ENCODE measurements at regions not wholly inside any gene's neighbourhood (a gene's known extent, or its start where the extent isn't known, plus 50 kb on each side); places are given as distances from the start of the nearest gene placed in this dataset.
"Not testable (repeated sequence)": the region's sequence is repeated elsewhere in the genome, so short reads cannot be mapped to it uniquely, and the experiment has no call there.

DNA sequence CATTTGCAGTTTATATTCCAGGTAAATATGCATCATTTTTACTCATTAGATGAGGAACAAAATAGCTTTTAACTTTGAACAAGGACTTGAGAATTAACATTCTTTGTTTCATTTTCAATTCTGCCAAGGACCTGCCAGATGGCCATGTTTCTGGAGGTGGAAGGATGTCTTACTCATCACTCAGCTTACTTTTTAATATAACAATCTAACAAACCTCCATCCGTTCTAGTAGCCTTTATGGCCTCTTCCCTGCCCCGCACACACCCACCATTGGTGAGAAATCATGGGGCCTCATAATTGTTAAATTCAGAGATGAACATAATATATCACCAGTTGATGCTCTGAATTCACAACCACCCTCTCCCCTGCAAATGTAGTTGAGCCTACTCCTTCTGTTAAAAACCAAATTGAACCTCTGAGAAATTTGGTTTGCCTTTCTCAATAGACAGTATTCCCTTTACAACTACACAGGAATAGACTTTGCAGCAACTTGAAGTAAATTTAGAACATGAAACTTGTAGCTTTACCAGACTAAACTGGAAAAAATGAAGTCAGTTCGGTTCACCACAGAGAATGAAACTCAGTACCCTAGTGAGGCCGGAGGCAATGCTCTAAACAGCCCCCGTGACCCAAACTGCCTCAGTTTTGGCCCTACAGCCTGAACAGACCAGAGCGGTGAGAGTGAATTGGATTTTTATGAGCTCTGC, 50.1 kb upstream of the ACSL4 start:
- no peak overlapping the region for H3K9ac ChIP-seq (ENCODE audit: low read length)
- no peak for DNase-seq (ENCODE audit: low read depth)
- Mint-ChIP-seq H3K4me1 (ENCODE audit: low read depth, unreplicated experiment) (peaks cover 3% of the 10 kb centered on the region), H3K36me3 (ENCODE audit: low read depth, unreplicated experiment) (no peaks in the 10 kb centered on the region), H3K27ac (ENCODE audit: unreplicated experiment) (no peak overlapping the region), H3K4me3 (ENCODE audit: unreplicated experiment) (no peak overlapping the region), H3K9me3 (ENCODE audit: unreplicated experiment) (no peaks in the 10 kb centered on the region), H3K27me3 (ENCODE audit: low read depth, unreplicated experiment) (no peaks in the 10 kb centered on the region)
- H3K4me2 ChIP-seq (ENCODE audit: low read length) = no peak overlapping the region
- H3K4me3 ChIP-seq (ENCODE audit: insufficient read depth, low read depth, low read length) = no peak overlapping the region
- H3K79me2 ChIP-seq (ENCODE audit: insufficient read depth, low read length) = no peaks in the 10 kb centered on the region
- H3K4me1 ChIP-seq (ENCODE audit: insufficient read depth, low read length) = no peaks in the 10 kb centered on the region
- no peak overlapping the region for H3K27ac ChIP-seq (ENCODE audit: low read depth, low read length)
- no peaks in the 10 kb centered on the region for H4K20me1 ChIP-seq (ENCODE audit: insufficient read depth, low read length)
- no peak for FAIRE-seq
- no peak overlapping the region for H2AFZ ChIP-seq (ENCODE audit: low read depth, low read length)
- no peaks in the 10 kb centered on the region for H3K36me3 ChIP-seq (ENCODE audit: insufficient read depth, low read length)
- H3K27me3 ChIP-seq (ENCODE audit: insufficient read depth, low read length) = no peaks in the 10 kb centered on the region
- H3K9me3 ChIP-seq (ENCODE audit: insufficient read depth, low read depth, low read length) = no peaks in the 10 kb centered on the region
- TF ChIP-seq, protein P1, sequence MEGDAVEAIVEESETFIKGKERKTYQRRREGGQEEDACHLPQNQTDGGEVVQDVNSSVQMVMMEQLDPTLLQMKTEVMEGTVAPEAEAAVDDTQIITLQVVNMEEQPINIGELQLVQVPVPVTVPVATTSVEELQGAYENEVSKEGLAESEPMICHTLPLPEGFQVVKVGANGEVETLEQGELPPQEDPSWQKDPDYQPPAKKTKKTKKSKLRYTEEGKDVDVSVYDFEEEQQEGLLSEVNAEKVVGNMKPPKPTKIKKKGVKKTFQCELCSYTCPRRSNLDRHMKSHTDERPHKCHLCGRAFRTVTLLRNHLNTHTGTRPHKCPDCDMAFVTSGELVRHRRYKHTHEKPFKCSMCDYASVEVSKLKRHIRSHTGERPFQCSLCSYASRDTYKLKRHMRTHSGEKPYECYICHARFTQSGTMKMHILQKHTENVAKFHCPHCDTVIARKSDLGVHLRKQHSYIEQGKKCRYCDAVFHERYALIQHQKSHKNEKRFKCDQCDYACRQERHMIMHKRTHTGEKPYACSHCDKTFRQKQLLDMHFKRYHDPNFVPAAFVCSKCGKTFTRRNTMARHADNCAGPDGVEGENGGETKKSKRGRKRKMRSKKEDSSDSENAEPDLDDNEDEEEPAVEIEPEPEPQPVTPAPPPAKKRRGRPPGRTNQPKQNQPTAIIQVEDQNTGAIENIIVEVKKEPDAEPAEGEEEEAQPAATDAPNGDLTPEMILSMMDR (IDR thresholded peaks at IDR 0.05; ENCODE audit: insufficient read depth, low read depth, low read length) = no peak
- TF ChIP-seq EZH2 (IDR thresholded peaks at IDR 0.05; ENCODE audit: insufficient read depth, low read length) = no peak

DNA sequence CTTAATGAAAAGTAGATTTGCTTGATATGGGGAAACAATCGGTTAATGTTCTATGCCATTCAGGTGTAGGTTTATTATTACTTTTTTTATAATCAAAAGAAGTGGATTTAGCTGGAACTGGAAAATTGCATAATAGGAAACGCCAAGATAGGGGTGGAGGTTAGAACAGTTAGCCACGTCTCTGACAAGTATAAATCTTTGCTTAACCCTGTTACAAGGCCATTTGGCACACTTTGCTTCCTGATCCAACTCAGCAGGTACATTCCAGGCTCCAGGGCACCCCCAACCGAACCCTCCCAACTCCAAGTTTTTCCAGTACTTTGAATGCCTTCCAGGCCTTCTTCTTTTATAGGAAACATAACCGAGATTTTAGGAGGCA, 50.6 kb upstream of the ACSL4 start:
- H3K4me3 ChIP-seq (ENCODE audit: insufficient read depth, low read depth, low read length) = no peak overlapping the region
- H3K27me3 ChIP-seq (ENCODE audit: insufficient read depth, low read length) = no peaks in the 10 kb centered on the region
- no peaks in the 10 kb centered on the region for H3K27me3 Mint-ChIP-seq (ENCODE audit: low read depth, unreplicated experiment)
- DNase-seq (ENCODE audit: low read depth) (no peak), FAIRE-seq (peak; percentile 77)
- H3K4me1 ChIP-seq (ENCODE audit: insufficient read depth, low read length) = no peaks in the 10 kb centered on the region
- no peak overlapping the region for H2AFZ ChIP-seq (ENCODE audit: low read depth, low read length)
- H3K27ac Mint-ChIP-seq (ENCODE audit: unreplicated experiment) = no peak overlapping the region
- H3K4me2 ChIP-seq (ENCODE audit: low read length) = no peak overlapping the region
- no peak overlapping the region for H3K27ac ChIP-seq (ENCODE audit: low read depth, low read length)
- TF ChIP-seq EZH2 (IDR thresholded peaks at IDR 0.05; ENCODE audit: insufficient read depth, low read length) = no peak
- TF ChIP-seq, protein P1 (IDR thresholded peaks at IDR 0.05; ENCODE audit: insufficient read depth, low read depth, low read length) = no peak
- H3K9ac ChIP-seq (ENCODE audit: low read length) = no peak overlapping the region
- no peaks in the 10 kb centered on the region for H3K9me3 ChIP-seq (ENCODE audit: insufficient read depth, low read depth, low read length)
- H3K79me2 ChIP-seq (ENCODE audit: insufficient read depth, low read length) = no peaks in the 10 kb centered on the region
- no peak overlapping the region for H3K4me3 Mint-ChIP-seq (ENCODE audit: unreplicated experiment)
- peaks cover 3% of the 10 kb centered on the region for H3K4me1 Mint-ChIP-seq (ENCODE audit: low read depth, unreplicated experiment)
- no peaks in the 10 kb centered on the region for H4K20me1 ChIP-seq (ENCODE audit: insufficient read depth, low read length)
- no peaks in the 10 kb centered on the region for H3K36me3 Mint-ChIP-seq (ENCODE audit: low read depth, unreplicated experiment)
- H3K9me3 Mint-ChIP-seq (ENCODE audit: unreplicated experiment) = no peaks in the 10 kb centered on the region
- no peaks in the 10 kb centered on the region for H3K36me3 ChIP-seq (ENCODE audit: insufficient read depth, low read length)

DNA sequence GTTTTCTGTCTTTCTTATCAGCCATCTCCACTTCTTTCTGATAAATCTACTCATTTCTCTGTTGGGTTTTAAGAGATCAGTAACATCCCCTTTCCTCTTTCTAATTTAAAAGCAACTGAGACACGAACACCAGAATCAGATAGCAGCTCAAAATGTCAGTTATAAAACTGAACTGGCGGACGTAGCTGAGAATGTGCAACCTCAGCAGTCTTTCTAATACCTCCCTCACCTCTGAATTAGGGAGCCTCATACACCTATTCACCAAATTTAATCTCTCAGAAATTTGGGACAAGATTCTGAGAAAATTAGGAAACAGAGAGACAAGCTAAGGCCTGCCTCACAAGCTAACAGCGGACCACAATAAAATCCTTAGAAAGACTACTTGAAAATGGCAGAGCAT, 52.0 kb upstream of the ACSL4 start:
- no peaks in the 10 kb centered on the region for H3K4me1 ChIP-seq (ENCODE audit: insufficient read depth, low read length)
- no peaks in the 10 kb centered on the region for H3K9me3 Mint-ChIP-seq (ENCODE audit: unreplicated experiment)
- H3K36me3 ChIP-seq (ENCODE audit: insufficient read depth, low read length) = no peaks in the 10 kb centered on the region
- no peaks in the 10 kb centered on the region for H3K27me3 Mint-ChIP-seq (ENCODE audit: low read depth, unreplicated experiment)
- H2AFZ ChIP-seq (ENCODE audit: low read depth, low read length) = no peak overlapping the region
- peaks cover 3% of the 10 kb centered on the region for H3K4me1 Mint-ChIP-seq (ENCODE audit: low read depth, unreplicated experiment)
- no peaks in the 10 kb centered on the region for H3K27me3 ChIP-seq (ENCODE audit: insufficient read depth, low read length)
- H3K27ac Mint-ChIP-seq (ENCODE audit: unreplicated experiment) = no peak overlapping the region
- no peaks in the 10 kb centered on the region for H3K9me3 ChIP-seq (ENCODE audit: insufficient read depth, low read depth, low read length)
- H3K36me3 Mint-ChIP-seq (ENCODE audit: low read depth, unreplicated experiment) = no peaks in the 10 kb centered on the region
- no peak overlapping the region for H3K4me3 ChIP-seq (ENCODE audit: insufficient read depth, low read depth, low read length)
- H3K4me2 ChIP-seq (ENCODE audit: low read length) = no peak overlapping the region
- H3K4me3 Mint-ChIP-seq (ENCODE audit: unreplicated experiment) = no peak overlapping the region
- H3K27ac ChIP-seq (ENCODE audit: low read depth, low read length) = no peak overlapping the region
- no peaks in the 10 kb centered on the region for H4K20me1 ChIP-seq (ENCODE audit: insufficient read depth, low read length)
- TF ChIP-seq EZH2 (IDR thresholded peaks at IDR 0.05; ENCODE audit: insufficient read depth, low read length) = no peak
- TF ChIP-seq, protein P1 (IDR thresholded peaks at IDR 0.05; ENCODE audit: insufficient read depth, low read depth, low read length) = no peak
- FAIRE-seq = peak; percentile 93
- H3K79me2 ChIP-seq (ENCODE audit: insufficient read depth, low read length) = no peaks in the 10 kb centered on the region
- no peak for DNase-seq (ENCODE audit: low read depth)
- no peak overlapping the region for H3K9ac ChIP-seq (ENCODE audit: low read length)

DNA sequence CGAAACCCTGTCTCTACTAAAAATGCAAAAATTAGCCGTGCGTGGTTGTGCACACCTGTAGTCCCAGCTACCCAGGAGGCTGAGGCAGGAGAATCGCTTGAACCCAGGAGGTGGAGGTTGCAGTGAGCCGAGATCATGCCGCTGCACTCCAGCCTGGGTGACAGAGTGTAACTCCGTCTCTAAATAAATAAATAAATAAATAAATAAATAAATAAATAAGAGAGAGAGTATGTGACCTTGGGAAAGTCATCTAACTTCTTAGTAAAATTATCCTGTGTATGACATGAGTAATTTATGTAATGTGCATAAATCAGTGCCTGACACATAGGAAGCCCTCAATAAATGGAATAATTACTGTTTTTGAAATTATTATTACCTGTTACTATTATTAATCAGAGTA, 57.5 kb upstream of the ACSL4 start:
- H3K4me3 ChIP-seq (ENCODE audit: insufficient read depth, low read depth, low read length); H3K4me3 Mint-ChIP-seq (ENCODE audit: unreplicated experiment); H3K9ac ChIP-seq (ENCODE audit: low read length); H3K27me3 ChIP-seq (ENCODE audit: insufficient read depth, low read length); H4K20me1 ChIP-seq (ENCODE audit: insufficient read depth, low read length); H3K4me2 ChIP-seq (ENCODE audit: low read length); H3K27me3 Mint-ChIP-seq (ENCODE audit: low read depth, unreplicated experiment); DNase-seq (ENCODE audit: low read depth); H3K9me3 Mint-ChIP-seq (ENCODE audit: unreplicated experiment); FAIRE-seq; H2AFZ ChIP-seq (ENCODE audit: low read depth, low read length); H3K79me2 ChIP-seq (ENCODE audit: insufficient read depth, low read length); H3K27ac Mint-ChIP-seq (ENCODE audit: unreplicated experiment); H3K36me3 ChIP-seq (ENCODE audit: insufficient read depth, low read length); H3K27ac ChIP-seq (ENCODE audit: low read depth, low read length); H3K4me1 Mint-ChIP-seq (ENCODE audit: low read depth, unreplicated experiment); H3K36me3 Mint-ChIP-seq (ENCODE audit: low read depth, unreplicated experiment); H3K4me1 ChIP-seq (ENCODE audit: insufficient read depth, low read length); H3K9me3 ChIP-seq (ENCODE audit: insufficient read depth, low read depth, low read length): not testable (repeated sequence)
